B cell (primary cell): ENCODE measurements at regions not wholly inside any gene's neighbourhood (a gene's known extent, or its start where the extent isn't known, plus 50 kb on each side); places are given as distances from the start of the nearest gene placed in this dataset.

Experiments used
- ATAC-seq: fragments of 200-7000 bp; cut with Tn5 transposase; one replicate; pipeline ENCODE4 v1.10.0; 2021; ENCODE audit warnings: low read depth, mild to moderate bottlenecking, moderate number of reproducible peaks, moderate library complexity
- CTCF ChIA-PET: fragments of 350-600 bp; sonication (Branson Sonifier 250); formaldehyde crosslinking; loops from one replicate; lab custom pipeline; 2021; ENCODE audit warnings: antibody characterized with exemption, inconsistent platforms; lab: Charles Lee
- POLR2A ChIA-PET: fragments of 350-600 bp; sonication (Branson Sonifier 250); formaldehyde crosslinking; loops from one replicate; lab custom pipeline; 2021; ENCODE audit warnings: antibody characterized with exemption; lab: Charles Lee
- DNase-seq: peaks from one replicate; pipeline ENCODE4 v3.0.0; 2013
- H2AFZ ChIP-seq: 2 replicates; pipeline ENCODE4 v1.6.1; 2012; ENCODE audit warnings: mild to moderate bottlenecking, low read depth, low read length; ENCODE audit not compliant: insufficient read depth, poor library complexity, severe bottlenecking
- H3K27ac ChIP-seq, 2 donors: 1 replicate in 1 of 2; 2 replicates in 1 of 2; pipeline ENCODE4 v1.5.1; 2012 to 2013; ENCODE audit warnings: low read length in 2 of 2, mild to moderate bottlenecking in 2 of 2, moderate library complexity in 1 of 2
- H3K27me3 ChIP-seq, 4 experiments: fragments of 200-600 bp in 1 of 4; sonication (generic) in 1 of 4; replicated peaks in 1 of 4; 1 replicate in 2 of 4; 2 replicates in 2 of 4; pipeline versions ENCODE4 v1.6.1 to v1.7.0; 2013 to 2016; ENCODE audit warnings: low read length in 3 of 4, mild to moderate bottlenecking in 2 of 4, mixed read lengths in 1 of 4, moderate library complexity in 1 of 4; ENCODE audit not compliant: insufficient read depth in 4 of 4, control insufficient read depth in 3 of 4; ENCODE audit errors: control extremely low read depth in 1 of 4
- H3K36me3 ChIP-seq, 2 experiments: replicated peaks in 1 of 2; 1 replicate in 1 of 2; 2 replicates in 1 of 2; pipeline versions ENCODE4 v1.6.1 to v1.7.1; 2013; ENCODE audit warnings: low read length in 1 of 2; ENCODE audit not compliant: insufficient read depth in 2 of 2, control insufficient read depth in 1 of 2; ENCODE audit errors: control extremely low read depth in 1 of 2, extremely low read depth in 1 of 2
- H3K4me1 ChIP-seq, 2 donors: fragments of 200-600 bp in 1 of 2; sonication (generic) in 1 of 2; 1 replicate in 1 of 2; 2 replicates in 1 of 2; pipeline versions ENCODE4 v1.5.1 to v1.6.1; 2013 to 2017; ENCODE audit warnings: low read length in 2 of 2; ENCODE audit not compliant: control insufficient read depth in 2 of 2, insufficient read depth in 2 of 2
- H3K4me2 ChIP-seq: replicated peaks from 2 replicates; pipeline ENCODE3; 2012; ENCODE audit warnings: mild to moderate bottlenecking, low read depth, low read length; ENCODE audit not compliant: poor library complexity, severe bottlenecking
- H3K4me3 ChIP-seq, 5 experiments: fragments of 200-600 bp in 1 of 5; sonication (generic) in 1 of 5; 1 replicate in 3 of 5; 2 replicates in 2 of 5; pipeline versions ENCODE4 v1.5.1 to v1.7.0; 2011 to 2016; ENCODE audit warnings: low read length in 4 of 5, mild to moderate bottlenecking in 4 of 5, low read depth in 2 of 5, control low read depth in 1 of 5, moderate library complexity in 1 of 5; ENCODE audit not compliant: insufficient read depth in 1 of 5; ENCODE audit errors: control extremely low read depth in 1 of 5, extremely low read depth in 1 of 5
- H3K79me2 ChIP-seq: fragments of 200-600 bp; sonication (generic); one replicate; pipeline ENCODE4 v1.6.0; 2016; ENCODE audit warnings: low read length; ENCODE audit not compliant: control insufficient read depth, insufficient read depth
- H3K9ac ChIP-seq: fragments of 200-600 bp; sonication (generic); 2 replicates; pipeline ENCODE4 v1.6.1; 2017; ENCODE audit warnings: mild to moderate bottlenecking, low read length, moderate library complexity
- H3K9me3 ChIP-seq, 3 donors: one replicate each; pipeline versions ENCODE4 v1.6.1 to v1.7.1; 2013; ENCODE audit warnings: low read length in 2 of 3; ENCODE audit not compliant: control insufficient read depth in 2 of 3, insufficient read depth in 1 of 3; ENCODE audit errors: control extremely low read depth in 1 of 3
- H4K20me1 ChIP-seq: 2 replicates; pipeline ENCODE4 v1.6.0; 2012; ENCODE audit warnings: mild to moderate bottlenecking, low read length; ENCODE audit not compliant: insufficient read depth, control insufficient read depth, poor library complexity, severe bottlenecking
- H3K27ac Mint-ChIP-seq: one replicate; pipeline ENCODE4 v1.8.0; 2021; ENCODE audit warnings: mixed read lengths
- H3K27me3 Mint-ChIP-seq: one replicate; pipeline ENCODE4 v1.8.0; 2021; ENCODE audit warnings: mixed read lengths
- H3K4me1 Mint-ChIP-seq: one replicate; pipeline ENCODE4 v1.8.0; 2021; ENCODE audit warnings: mixed read lengths
- H3K4me3 Mint-ChIP-seq: one replicate; pipeline ENCODE4 v1.8.0; 2021; ENCODE audit warnings: mixed read lengths
- H3K9me3 Mint-ChIP-seq: one replicate; pipeline ENCODE4 v1.8.0; 2022; ENCODE audit warnings: mixed read lengths; ENCODE audit not compliant: insufficient read depth
- EZH2 ChIP-seq: IDR thresholded peaks from 2 replicates; pipeline ENCODE4 v1.6.1; 2012; ENCODE audit warnings: borderline replicate concordance, low read depth, mild to moderate bottlenecking, moderate library complexity, low read length; ENCODE audit not compliant: insufficient read depth, poor library complexity, severe bottlenecking
- WGBS: methylation state at CpG from one replicate; pipeline ENCODE4 v1.1.5; 2013; ENCODE audit warnings: missing lambda C conversion rate; ENCODE audit not compliant: insufficient coverage; 5-methylcytosine and 5-hydroxymethylcytosine counted together
- intact Hi-C: fragments of 100-400 bp; cut with micrococcal nuclease; formaldehyde crosslinking; loops from one replicate; pipeline ENCODE4 v1.10.0; 2022
- TF ChIP-seq, protein P1 (sequence below): fragments of 200-600 bp; IDR thresholded peaks from one replicate; pipeline ENCODE4 v1.8.0; 2022; ENCODE audit warnings: antibody characterized with exemption, mild to moderate bottlenecking

DNA sequence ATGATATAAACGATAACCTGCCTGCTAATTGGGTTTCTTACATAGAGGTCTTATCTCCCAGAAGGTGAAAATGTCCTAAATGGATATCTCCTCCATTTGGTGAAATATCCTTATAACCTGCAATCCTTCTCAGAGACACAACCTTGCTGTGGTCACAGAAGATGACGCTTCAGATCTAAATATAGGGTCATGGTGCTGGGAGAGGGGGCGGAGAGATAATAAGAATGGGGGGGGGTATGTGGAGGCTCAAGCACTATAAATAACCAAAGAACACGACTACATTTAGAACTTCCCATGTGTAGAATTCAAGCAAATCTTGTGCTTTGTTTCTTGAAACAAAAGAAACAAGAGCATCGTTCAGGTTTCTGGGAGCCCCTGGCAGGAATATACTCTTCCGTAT, 260.6 kb upstream of the ESRRG start:
- no peaks in the 10 kb centered on the region for H3K27me3 Mint-ChIP-seq
- H3K4me2 ChIP-seq = no peak overlapping the region
- TF ChIP-seq, protein P1, sequence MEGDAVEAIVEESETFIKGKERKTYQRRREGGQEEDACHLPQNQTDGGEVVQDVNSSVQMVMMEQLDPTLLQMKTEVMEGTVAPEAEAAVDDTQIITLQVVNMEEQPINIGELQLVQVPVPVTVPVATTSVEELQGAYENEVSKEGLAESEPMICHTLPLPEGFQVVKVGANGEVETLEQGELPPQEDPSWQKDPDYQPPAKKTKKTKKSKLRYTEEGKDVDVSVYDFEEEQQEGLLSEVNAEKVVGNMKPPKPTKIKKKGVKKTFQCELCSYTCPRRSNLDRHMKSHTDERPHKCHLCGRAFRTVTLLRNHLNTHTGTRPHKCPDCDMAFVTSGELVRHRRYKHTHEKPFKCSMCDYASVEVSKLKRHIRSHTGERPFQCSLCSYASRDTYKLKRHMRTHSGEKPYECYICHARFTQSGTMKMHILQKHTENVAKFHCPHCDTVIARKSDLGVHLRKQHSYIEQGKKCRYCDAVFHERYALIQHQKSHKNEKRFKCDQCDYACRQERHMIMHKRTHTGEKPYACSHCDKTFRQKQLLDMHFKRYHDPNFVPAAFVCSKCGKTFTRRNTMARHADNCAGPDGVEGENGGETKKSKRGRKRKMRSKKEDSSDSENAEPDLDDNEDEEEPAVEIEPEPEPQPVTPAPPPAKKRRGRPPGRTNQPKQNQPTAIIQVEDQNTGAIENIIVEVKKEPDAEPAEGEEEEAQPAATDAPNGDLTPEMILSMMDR = no peak
- TF ChIP-seq EZH2 = no peak
- H3K9me3 ChIP-seq = no peaks in the 10 kb centered on the region
- H3K79me2 ChIP-seq = no peaks in the 10 kb centered on the region
- DNase-seq (no peak), ATAC-seq (no peak)
- ChIA-PET CTCF (no interaction called here), POLR2A (no interaction called here)
- H3K27ac ChIP-seq = no peak overlapping the region
- no peak overlapping the region for H3K4me3 ChIP-seq
- no peak overlapping the region for H2AFZ ChIP-seq
- no peaks in the 10 kb centered on the region for H3K4me1 Mint-ChIP-seq
- H3K36me3 ChIP-seq = no peaks in the 10 kb centered on the region
- no peak overlapping the region for H3K27ac Mint-ChIP-seq
- no peaks in the 10 kb centered on the region for H4K20me1 ChIP-seq
- H3K4me1 ChIP-seq = no peaks in the 10 kb centered on the region
- no peak overlapping the region for H3K9ac ChIP-seq
- no peak overlapping the region for H3K4me3 Mint-ChIP-seq
- H3K27me3 ChIP-seq = no peaks in the 10 kb centered on the region
- 90% methylated on average over 3 of the region's 6 CpGs for WGBS
- no peaks in the 10 kb centered on the region for H3K9me3 Mint-ChIP-seq
- intact Hi-C loops = no loop called here

DNA sequence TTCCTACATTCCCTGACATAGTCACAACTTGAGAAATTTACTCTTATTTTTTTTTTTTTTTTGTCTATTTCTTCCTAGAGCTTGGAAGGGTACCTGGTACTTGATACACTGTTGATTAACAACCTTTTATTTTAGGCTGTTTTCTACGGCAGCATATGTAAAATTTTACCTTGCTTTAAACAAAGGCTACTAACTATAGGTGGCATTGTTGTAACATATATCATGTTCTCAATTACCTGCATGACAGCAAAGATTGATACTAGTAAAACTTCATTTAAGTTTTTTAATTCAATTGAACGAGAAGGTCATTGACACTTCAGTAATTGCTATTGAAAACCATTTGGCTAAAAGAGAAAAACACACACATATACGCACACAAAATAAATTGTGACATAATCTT, 238.3 kb upstream of the ESRRG start:
- no CpG with 5 or more reads among the region's 3 CpGs for WGBS
- Histone ChIP-seq H3K4me1 (no peaks in the 10 kb centered on the region), H3K27me3 (no peaks in the 10 kb centered on the region), H3K9ac (no peak overlapping the region), H3K79me2 (no peaks in the 10 kb centered on the region), H3K36me3 (no peaks in the 10 kb centered on the region), H4K20me1 (no peaks in the 10 kb centered on the region), H3K27ac (no peak overlapping the region), H2AFZ (no peak overlapping the region), H3K9me3 (no peaks in the 10 kb centered on the region), H3K4me3 (no peak overlapping the region), H3K4me2 (no peak overlapping the region)
- ATAC-seq (no peak), DNase-seq (no peak)
- no peak overlapping the region for H3K4me3 Mint-ChIP-seq
- H3K9me3 Mint-ChIP-seq = peaks cover 6% of the 10 kb centered on the region
- no peak overlapping the region for H3K27ac Mint-ChIP-seq
- TF ChIP-seq, protein P1 = no peak
- no peak for TF ChIP-seq EZH2
- no peaks in the 10 kb centered on the region for H3K4me1 Mint-ChIP-seq
- intact Hi-C loops = no loop called here
- ChIA-PET POLR2A (no interaction called here), CTCF (no interaction called here)
- no peaks in the 10 kb centered on the region for H3K27me3 Mint-ChIP-seq
